ENCODE measurements at regions not wholly inside any gene's neighbourhood (a gene's known extent, or its start where the extent isn't known, plus 50 kb on each side); places are given as distances from the start of the nearest gene placed in this dataset.

DNA sequence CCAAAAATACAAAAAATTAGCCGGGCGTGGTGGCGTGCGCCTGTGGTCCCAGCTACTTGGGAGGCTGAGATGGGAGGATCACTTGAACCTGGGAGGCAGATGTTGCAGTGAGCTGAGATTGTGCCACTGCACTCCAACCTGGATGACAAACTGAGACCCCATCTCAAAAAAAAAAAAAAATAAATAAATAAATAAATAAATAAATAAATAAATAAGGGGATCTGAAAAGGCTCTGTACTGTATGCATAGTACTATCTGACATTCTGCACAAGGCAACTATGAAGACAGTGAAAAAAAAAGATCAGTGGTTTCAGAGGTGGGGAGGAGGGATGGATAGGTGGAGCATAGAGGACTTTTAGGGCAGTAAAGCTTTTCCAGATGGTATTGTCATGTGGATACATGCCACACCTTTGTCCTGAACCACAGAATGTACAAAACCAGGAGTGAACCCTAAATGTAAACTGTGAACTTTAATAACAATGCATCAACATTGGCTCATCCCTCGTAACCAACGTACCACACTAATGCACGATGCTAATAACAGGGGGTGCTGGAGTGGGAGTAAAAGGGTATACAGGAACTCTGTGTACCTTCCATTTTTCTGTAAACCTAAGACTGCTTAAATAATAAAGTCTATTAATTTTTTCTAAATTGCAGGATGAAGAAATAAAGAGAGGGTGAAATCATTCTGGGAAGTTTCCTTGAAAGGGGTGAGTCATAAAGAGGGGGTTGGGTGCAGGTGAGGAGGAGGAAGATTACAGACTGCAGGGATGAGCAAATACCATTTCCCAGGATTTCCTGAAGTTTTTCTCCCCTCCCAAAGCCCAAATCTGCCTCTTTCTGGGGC lies 155.8 kb upstream of the SDK2 start:
- TF ChIP-seq, protein P1, sequence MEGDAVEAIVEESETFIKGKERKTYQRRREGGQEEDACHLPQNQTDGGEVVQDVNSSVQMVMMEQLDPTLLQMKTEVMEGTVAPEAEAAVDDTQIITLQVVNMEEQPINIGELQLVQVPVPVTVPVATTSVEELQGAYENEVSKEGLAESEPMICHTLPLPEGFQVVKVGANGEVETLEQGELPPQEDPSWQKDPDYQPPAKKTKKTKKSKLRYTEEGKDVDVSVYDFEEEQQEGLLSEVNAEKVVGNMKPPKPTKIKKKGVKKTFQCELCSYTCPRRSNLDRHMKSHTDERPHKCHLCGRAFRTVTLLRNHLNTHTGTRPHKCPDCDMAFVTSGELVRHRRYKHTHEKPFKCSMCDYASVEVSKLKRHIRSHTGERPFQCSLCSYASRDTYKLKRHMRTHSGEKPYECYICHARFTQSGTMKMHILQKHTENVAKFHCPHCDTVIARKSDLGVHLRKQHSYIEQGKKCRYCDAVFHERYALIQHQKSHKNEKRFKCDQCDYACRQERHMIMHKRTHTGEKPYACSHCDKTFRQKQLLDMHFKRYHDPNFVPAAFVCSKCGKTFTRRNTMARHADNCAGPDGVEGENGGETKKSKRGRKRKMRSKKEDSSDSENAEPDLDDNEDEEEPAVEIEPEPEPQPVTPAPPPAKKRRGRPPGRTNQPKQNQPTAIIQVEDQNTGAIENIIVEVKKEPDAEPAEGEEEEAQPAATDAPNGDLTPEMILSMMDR (IDR thresholded peaks at IDR 0.05), result no peak
- TF ChIP-seq EZH2phosphoT487 (IDR thresholded peaks at IDR 0.05), result no peak
- TF ChIP-seq EZH2 (IDR thresholded peaks at IDR 0.05), result no peak

Measured in neural progenitor cell (in vitro differentiated cells).